Ishikawa (cell line): ENCODE measurements at regions not wholly inside any gene's neighbourhood (a gene's known extent, or its start where the extent isn't known, plus 50 kb on each side); places are given as distances from the start of the nearest gene placed in this dataset.
A peak's percentile ranks its signal among the peaks of the same experiment; 100 is the strongest.

ENCODE experiments used
- CEBPB ChIP-seq: IDR thresholded peaks from 2 replicates; pipeline ENCODE4 v1.6.1; 2012
- CREB1 ChIP-seq: IDR thresholded peaks from 2 replicates; pipeline ENCODE4 v1.6.1; 2012; ENCODE audit warnings: low read depth
- EGR1 ChIP-seq: IDR thresholded peaks from 2 replicates; pipeline ENCODE4 v1.6.1; 2012
- EP300 ChIP-seq: IDR thresholded peaks from 2 replicates; pipeline ENCODE4 v1.6.1; 2012; ENCODE audit warnings: borderline replicate concordance
- FOXM1 ChIP-seq: IDR thresholded peaks from 2 replicates; pipeline ENCODE4 v1.6.1; 2012; ENCODE audit warnings: low read depth, borderline replicate concordance
- NFIC ChIP-seq: IDR thresholded peaks from 2 replicates; pipeline ENCODE4 v1.6.1; 2012
- RAD21 ChIP-seq: IDR thresholded peaks from 2 replicates; pipeline ENCODE4 v1.6.1; 2012; ENCODE audit warnings: low read depth
- TAF1 ChIP-seq: IDR thresholded peaks from 2 replicates; pipeline ENCODE4 v1.6.1; 2012; ENCODE audit warnings: low read depth, mild to moderate bottlenecking
- TCF12 ChIP-seq: IDR thresholded peaks from 2 replicates; pipeline ENCODE4 v1.6.1; 2012; ENCODE audit warnings: low read depth
- TEAD4 ChIP-seq: IDR thresholded peaks from 2 replicates; pipeline ENCODE4 v1.6.1; 2012
- YY1 ChIP-seq: IDR thresholded peaks from 2 replicates; pipeline ENCODE4 v1.6.1; 2012; ENCODE audit warnings: low read depth
- ZBTB7A ChIP-seq: IDR thresholded peaks from 2 replicates; pipeline ENCODE4 v1.6.1; 2012; ENCODE audit warnings: low read depth
- TF ChIP-seq, protein P1 (sequence below): IDR thresholded peaks from 2 replicates; pipeline ENCODE4 v1.6.1; 2012
- TF ChIP-seq, protein P2 (sequence below): IDR thresholded peaks from 2 replicates; pipeline ENCODE4 v1.6.1; 2012; ENCODE audit warnings: low read depth, mild to moderate bottlenecking
- TF ChIP-seq, protein P3 (sequence below): IDR thresholded peaks from 2 replicates; pipeline ENCODE4 v1.6.1; 2012

DNA sequence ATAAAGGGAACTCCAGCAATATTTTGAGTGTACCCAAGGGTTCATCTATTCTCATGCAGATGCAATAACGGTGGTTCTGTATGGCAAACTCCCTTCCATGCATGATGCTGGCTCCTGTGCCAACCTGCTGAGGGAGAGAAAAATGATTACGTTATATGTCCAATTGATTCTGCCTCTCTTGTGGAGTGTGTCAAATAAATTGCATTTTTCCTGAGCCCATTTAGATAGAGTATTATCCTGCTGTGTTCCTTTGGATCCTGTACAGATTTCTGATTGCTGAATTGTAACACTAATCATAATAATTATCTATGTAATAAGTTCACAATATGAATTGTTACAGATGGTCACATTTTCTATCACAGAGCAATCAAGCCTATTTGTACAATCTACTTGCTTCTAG lies 821.7 kb downstream of the C4orf33 start:
- no peak for TF ChIP-seq EGR1
- no peak for TF ChIP-seq YY1
- TF ChIP-seq TAF1 = no peak
- TF ChIP-seq, protein P1, sequence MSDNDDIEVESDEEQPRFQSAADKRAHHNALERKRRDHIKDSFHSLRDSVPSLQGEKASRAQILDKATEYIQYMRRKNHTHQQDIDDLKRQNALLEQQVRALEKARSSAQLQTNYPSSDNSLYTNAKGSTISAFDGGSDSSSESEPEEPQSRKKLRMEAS = no peak
- TF ChIP-seq ZBTB7A = no peak
- no peak for TF ChIP-seq CREB1

DNA sequence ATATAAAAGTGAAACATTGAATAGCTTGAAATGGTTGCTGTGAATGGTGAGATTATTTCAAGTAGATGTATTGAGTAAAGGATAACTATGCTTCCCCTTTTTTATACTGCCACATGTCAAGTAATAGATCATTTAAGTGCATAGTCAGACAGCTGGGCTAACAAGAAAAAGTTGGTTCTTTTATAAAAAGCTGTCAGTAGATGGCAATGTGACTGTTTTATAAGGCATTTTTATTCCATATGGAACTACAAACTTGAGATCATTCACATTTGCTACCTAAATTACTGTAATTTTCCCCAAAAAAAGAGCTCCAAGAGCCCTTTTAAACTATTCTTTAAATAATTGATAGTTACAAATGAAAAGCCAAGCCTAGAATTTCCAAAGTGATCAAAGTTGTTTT lies 831.0 kb downstream of the C4orf33 start:
- TF ChIP-seq RAD21 (peak; percentile 34), CREB1 (no peak)

DNA sequence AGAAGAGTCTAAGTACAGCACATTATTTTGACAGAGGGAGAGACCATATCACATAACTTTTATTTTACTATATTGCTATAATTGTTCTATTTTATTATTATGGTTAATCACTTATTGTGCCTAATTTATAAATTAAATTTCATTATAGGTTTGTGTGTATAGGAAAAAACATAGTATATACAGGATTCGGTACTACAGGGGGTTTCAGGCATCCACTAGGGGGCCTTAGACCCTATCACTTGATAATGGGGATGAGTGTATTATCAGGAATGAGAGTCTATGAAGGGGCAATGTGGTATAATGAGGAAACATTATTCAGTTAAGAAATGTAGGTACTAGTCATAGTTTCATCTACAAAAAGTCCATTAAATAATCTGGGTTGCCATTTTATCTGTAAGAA lies 833.1 kb downstream of the C4orf33 start:
- TF ChIP-seq NFIC (no peak), RAD21 (peak; percentile 23; the same call in 1 of the 2 replicates)

DNA sequence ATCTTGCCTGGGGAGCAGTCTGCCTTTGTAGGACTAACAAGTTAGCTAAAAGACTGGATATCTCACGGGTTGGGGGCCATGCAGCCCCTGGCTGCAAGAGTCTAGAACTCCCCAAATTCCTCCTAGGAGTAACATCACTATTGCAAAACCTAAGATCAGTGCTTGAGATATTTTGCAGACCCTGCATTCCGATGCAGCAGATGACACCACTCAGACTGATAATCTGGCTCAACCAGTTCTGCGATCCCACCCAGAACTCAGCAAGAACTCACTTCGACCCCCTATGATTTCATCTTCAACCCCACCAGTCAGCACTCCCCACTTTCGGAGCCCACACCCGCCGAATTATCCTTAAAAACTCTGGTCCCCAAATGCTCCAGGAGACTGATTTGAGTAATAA lies 834.0 kb downstream of the C4orf33 start:
- TF ChIP-seq NFIC (no peak), RAD21 (no peak), TEAD4 (no peak), CREB1 (no peak), FOXM1 (no peak), EGR1 (no peak), TAF1 (no peak), YY1 (no peak), EP300 (no peak), ZBTB7A (no peak), TCF12 (no peak), CEBPB (no peak)
- TF ChIP-seq, protein P2, sequence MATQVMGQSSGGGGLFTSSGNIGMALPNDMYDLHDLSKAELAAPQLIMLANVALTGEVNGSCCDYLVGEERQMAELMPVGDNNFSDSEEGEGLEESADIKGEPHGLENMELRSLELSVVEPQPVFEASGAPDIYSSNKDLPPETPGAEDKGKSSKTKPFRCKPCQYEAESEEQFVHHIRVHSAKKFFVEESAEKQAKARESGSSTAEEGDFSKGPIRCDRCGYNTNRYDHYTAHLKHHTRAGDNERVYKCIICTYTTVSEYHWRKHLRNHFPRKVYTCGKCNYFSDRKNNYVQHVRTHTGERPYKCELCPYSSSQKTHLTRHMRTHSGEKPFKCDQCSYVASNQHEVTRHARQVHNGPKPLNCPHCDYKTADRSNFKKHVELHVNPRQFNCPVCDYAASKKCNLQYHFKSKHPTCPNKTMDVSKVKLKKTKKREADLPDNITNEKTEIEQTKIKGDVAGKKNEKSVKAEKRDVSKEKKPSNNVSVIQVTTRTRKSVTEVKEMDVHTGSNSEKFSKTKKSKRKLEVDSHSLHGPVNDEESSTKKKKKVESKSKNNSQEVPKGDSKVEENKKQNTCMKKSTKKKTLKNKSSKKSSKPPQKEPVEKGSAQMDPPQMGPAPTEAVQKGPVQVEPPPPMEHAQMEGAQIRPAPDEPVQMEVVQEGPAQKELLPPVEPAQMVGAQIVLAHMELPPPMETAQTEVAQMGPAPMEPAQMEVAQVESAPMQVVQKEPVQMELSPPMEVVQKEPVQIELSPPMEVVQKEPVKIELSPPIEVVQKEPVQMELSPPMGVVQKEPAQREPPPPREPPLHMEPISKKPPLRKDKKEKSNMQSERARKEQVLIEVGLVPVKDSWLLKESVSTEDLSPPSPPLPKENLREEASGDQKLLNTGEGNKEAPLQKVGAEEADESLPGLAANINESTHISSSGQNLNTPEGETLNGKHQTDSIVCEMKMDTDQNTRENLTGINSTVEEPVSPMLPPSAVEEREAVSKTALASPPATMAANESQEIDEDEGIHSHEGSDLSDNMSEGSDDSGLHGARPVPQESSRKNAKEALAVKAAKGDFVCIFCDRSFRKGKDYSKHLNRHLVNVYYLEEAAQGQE = no peak
- TF ChIP-seq, protein P1 = no peak
- TF ChIP-seq, protein P3, sequence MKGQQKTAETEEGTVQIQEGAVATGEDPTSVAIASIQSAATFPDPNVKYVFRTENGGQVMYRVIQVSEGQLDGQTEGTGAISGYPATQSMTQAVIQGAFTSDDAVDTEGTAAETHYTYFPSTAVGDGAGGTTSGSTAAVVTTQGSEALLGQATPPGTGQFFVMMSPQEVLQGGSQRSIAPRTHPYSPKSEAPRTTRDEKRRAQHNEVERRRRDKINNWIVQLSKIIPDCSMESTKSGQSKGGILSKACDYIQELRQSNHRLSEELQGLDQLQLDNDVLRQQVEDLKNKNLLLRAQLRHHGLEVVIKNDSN = no peak

DNA sequence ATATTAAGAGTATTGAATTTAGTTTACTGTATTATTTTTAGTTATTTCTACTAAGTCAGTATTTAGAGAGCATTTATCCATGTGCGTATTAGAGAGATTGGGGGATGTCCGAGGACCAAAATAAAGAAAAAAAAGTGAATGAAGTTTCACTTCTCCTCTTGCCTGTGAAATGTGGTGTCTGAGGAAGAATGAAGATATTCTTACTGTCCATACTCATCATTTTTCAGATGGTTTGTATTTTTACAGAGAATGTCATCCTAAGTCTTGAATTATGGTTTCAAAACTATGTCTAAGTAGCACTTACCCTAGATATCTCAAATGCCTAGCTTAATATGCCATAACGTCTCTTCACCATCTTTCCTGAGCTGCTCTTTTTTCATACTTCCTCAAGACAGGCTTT lies 854.3 kb downstream of the C4orf33 start:
- TF ChIP-seq CREB1 (no peak), RAD21 (no peak), TAF1 (no peak), EGR1 (no peak)
- TF ChIP-seq, protein P1 = no peak

DNA sequence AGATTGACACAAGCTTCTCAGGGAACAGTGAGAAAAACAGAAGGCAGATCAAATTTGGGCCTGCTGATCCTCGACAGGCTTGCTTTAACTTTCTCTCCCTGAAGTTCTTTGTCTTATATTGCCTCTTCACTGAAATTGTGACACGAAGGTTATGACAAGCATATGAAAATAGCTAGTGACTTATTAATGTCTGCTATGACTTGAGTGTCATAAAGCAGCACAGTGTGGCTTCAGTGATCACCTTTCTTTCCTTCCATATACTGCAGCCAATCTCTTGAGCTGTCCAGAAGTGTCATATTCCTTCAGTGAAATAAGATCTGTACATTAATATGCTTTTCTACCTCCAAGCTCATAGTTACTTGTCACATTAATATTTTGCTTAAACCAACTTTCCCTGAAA lies 870.2 kb downstream of the C4orf33 start:
- TF ChIP-seq, protein P3 = no peak
- no peak for TF ChIP-seq YY1
- no peak for TF ChIP-seq ZBTB7A
- no peak for TF ChIP-seq CREB1
- no peak for TF ChIP-seq NFIC
- TF ChIP-seq EGR1 = no peak
- no peak for TF ChIP-seq FOXM1
- TF ChIP-seq EP300 = no peak
- no peak for TF ChIP-seq RAD21
- TF ChIP-seq, protein P2 = no peak
- no peak for TF ChIP-seq TEAD4
- TF ChIP-seq, protein P1 = no peak
- no peak for TF ChIP-seq TAF1
- TF ChIP-seq TCF12 = no peak
- no peak for TF ChIP-seq CEBPB

DNA sequence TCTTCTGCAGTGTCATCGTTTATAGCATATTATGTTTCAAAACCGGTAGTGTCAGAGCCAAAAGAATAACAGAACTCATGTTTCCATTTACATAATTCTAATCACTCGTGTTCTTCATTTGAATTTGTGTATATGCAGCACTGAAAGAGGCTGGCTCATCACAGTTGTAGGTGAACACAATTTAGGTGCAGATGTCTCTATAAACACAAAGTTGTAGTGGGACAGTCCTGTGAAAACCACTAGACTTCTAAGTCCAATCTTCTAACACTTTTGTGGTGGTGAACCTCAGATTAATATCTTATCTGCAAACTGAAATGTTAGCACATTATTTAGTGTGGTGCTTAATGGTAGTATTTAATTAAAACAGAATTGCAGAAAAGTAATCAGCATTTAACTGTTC lies 872.4 kb downstream of the C4orf33 start:
- TF ChIP-seq NFIC (no peak), CREB1 (no peak), EP300 (no peak), TAF1 (no peak), TCF12 (no peak), YY1 (no peak), EGR1 (no peak), ZBTB7A (no peak), TEAD4 (no peak), FOXM1 (no peak), RAD21 (no peak), CEBPB (no peak)
- TF ChIP-seq, protein P2 = no peak
- TF ChIP-seq, protein P3 = no peak
- TF ChIP-seq, protein P1 = no peak
